Activated CD4-positive, CD25-positive, alpha-beta regulatory T cell (primary cell): ENCODE measurements at regions not wholly inside any gene's neighbourhood (a gene's known extent, or its start where the extent isn't known, plus 50 kb on each side); places are given as distances from the start of the nearest gene placed in this dataset.
"Not testable (repeated sequence)": the region's sequence is repeated elsewhere in the genome, so short reads cannot be mapped to it uniquely, and the experiment has no call there.

ENCODE experiments used
- DNase-seq, 4 experiments: peaks; one replicate each; lab custom pipeline; 2025; lab: John Stamatoyannopoulos, UW

- not testable (repeated sequence) for DNase-seq
Observed at GRCh38 chr12:126291987-126292386, 1226.8 kb downstream of the AACS start.

DNA sequence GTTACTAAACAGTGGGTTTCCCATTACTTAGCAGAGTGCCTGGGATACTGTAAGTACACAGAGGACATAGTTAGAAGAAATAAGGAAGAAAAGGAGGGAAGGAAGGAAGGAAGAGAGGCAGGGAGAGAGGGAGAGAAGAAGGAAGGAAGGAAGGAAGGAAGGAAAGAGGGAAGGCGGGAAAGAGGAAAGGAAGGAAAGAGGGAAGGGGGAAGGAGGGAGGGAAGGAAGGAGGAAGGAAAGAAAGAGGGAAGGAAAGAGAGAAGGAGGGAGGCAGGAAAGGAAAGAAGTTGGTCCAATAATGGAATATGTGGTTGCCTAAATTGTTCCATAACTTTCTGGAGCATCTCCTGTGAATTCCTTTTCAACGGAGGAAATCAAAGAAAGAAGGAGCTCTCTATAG lies 1230.4 kb downstream of the AACS start:
- DNase-seq: no peak

- no peak for DNase-seq
Observed at GRCh38 chr12:126309278-126309677, 1244.0 kb downstream of the AACS start.

- no peak for DNase-seq
Observed at GRCh38 chr12:126312457-126312856, 1247.2 kb downstream of the AACS start.

GRCh38 chr12:126316411-126316810 lies 1251.2 kb downstream of the AACS start:
- DNase-seq: no peak

- DNase-seq: no peak
Observed at GRCh38 chr12:126337556-126338441, 1272.6 kb downstream of the AACS start.

GRCh38 chr12:126342866-126343265 lies 1277.6 kb downstream of the AACS start:
- DNase-seq: no peak

DNA sequence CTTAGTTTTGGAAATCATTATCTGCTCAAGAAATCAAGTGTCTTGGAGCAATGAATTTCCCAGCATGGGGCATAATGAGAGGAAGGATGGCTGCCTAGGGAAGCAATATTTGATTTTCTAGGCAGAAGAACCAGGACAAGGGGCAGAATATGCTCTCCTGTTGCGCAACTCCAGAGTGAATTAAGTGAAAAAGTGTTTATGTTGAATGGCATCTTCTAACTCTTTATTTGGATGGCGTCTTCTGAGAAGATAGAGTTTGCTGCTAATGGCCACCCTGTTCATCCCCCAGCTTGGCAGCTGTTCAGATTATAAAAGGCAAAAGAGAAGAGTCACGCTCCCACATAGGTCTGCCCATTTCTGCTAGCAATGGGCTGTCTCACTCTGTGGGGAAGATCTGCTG lies 1278.1 kb downstream of the AACS start:
- DNase-seq: no peak

DNA sequence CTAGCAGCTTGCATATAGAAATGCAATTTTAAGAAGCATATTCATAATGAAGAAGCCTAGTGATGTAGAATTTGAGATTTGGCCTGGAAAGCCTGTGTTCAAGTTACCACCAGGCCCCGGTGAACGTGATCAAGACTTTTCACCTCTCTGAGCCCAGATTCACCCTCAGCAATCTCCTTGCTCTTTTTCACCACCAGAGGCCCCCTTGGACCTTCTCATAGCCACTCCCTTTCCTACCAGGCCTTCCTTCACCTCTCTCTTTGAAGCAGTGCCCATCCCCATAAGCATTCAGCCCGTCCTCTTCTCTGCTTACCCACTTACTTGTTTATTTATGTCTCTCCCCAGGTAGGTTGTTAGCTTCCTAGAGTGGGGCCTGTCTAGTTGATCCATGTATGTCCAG lies 1280.9 kb downstream of the AACS start:
- DNase-seq: no peak

DNA sequence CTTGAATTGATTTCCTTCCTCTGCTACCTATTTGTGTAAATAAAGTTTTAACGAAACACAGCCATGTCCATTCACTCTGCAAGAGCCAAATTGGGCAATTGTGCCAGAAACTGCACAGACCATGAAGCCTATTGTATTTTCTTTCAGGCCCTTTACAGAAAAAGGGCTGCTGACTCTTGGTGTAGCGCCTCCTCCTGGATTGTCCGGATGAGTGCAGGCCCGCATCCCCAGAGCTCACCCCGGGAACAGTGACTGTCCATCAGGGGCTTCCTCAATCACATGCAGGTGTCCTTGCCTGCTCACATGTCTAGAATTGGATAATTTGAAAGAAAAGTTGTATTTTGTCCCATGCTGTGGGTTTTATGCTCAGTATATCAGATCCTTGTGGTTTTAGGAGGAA lies 1282.2 kb downstream of the AACS start:
- DNase-seq: no peak

GRCh38 chr12:126349383-126349782 lies 1284.1 kb downstream of the AACS start:
- no peak for DNase-seq

- no peak for DNase-seq
Observed at GRCh38 chr12:126353604-126354003, 1288.4 kb downstream of the AACS start.

GRCh38 chr12:126354633-126355032 lies 1289.4 kb downstream of the AACS start:
- no peak for DNase-seq

GRCh38 chr12:126355346-126355745 lies 1290.1 kb downstream of the AACS start:
- DNase-seq: no peak

DNA sequence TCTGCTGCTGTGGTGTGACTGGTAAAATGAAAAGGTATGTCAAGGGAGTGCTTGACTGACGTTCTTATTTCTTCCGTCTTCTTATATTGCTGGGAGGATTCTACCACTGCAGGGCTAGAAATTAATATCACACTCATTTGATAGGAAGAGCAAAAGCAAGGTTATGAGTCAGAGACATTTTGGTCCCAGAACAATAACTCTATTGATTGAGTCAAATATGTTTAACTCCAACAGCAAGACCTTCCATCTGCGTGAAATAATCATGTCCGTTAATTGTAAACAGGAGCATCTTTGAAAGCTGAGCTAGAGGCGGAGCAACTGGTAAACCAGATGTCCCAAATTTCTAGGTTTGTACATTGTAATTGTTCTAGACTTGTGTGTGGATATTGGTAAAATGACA lies 1293.6 kb downstream of the AACS start:
- no peak for DNase-seq

DNA sequence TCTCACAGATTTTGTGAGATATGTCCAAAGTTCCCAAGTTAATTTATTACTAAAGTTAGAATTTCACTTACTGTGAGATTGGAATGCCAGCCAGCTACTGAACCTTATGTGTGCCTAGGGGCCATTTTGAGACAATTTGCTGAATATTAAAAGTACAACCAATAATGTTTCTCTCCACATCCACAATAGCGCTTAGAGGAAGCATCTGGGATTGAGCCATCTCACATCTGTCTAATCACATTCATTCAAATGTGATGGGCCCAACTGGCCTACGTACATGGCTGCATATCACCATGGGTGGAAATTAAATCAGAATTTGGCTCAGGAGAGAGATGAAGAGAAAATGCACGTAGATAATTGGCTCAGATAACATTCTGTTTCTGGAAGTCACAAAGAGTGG lies 1294.0 kb downstream of the AACS start:
- DNase-seq: no peak

- no peak for DNase-seq
Observed at GRCh38 chr12:126361804-126362203, 1296.6 kb downstream of the AACS start.

DNA sequence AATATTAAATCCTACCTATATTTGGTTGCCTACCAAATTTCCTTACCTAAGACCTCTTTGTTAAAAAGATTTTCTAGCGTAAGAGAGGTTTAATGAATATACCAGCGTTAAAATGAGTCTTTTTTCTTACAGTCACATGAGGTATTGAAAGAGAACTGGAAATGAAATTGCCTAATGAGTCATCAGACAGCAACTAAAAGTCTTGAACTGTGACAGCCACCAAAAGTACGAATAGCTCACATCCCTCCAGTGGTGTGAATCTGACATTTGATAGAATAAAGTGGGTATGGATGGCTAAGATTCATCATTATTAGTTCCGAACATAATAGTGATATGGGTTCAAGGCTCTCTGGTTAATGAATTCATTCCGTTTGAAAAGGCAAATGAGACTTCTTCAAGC lies 1297.3 kb downstream of the AACS start:
- DNase-seq: no peak

GRCh38 chr12:126362964-126363363 lies 1297.7 kb downstream of the AACS start:
- no peak for DNase-seq

DNA sequence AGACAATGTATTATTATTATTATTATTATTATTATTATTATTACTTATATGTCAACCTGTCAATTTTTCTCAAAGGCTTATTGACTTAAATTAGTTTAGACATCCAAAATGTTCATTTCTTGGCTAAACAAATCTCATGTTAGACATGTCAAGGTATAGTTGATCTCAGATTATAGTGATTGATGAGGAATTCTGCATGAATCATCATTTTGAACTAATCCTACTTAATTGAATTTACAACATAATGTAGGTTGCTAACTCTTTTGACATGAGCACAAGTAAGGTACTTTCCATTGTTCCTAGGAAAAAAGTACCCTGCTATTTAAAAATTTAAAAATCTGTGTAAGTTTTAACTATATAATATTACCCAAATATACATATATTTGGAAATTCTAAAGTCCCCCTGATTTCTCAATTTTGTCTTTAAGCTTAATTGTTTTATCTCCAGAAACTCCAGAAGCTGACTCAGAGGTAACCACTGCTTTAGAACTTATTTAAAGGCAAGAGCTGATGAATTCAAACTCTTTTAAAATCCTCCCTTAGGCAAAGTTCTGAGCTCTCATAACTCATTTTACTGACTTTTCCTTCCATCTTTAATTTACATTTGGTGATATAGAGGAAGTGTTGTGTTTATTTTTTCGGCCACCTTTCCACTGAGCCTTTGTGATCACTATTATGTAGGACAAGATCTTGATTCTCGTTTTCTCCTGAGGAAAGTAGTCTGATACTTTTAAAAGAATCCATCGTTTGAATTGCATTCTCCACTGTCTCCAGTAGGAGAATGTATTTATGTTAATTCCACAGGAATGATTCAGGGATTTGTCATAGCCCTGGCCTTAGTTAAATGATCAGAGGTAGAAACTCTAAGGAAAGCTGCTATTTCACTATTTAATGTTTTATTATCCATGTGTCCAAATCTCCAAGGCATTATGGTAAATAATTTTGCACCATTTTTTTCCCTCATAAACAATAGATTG lies 1304.5 kb downstream of the AACS start:
- DNase-seq: no peak

- DNase-seq: no peak
Observed at GRCh38 chr12:126383506-126383905, 1318.3 kb downstream of the AACS start.

DNA sequence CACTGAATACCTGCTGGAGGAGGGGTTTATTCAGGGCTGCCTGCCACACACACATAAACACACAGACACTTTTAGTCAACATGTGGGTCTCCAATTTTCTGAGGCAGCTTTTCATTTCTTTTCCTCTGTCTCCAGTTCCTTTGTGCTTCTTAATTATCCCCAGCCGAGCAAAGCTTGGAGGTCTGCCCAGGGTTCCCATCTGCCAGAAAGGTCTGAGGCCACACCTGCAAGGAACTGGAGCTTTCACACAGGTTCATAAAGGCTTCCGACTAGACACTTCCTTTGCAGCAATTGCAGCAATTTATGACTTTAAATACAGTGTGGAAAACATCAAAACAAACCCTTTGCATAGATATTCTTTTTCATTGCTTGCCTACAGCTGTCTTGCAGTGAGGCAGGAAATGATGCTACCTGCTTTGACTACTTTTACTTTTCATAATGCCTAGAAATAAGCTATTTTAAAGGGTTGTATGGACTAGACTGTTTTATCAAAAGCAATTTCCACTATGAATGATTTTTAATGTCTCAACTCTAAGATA lies 1318.9 kb downstream of the AACS start:
- DNase-seq: no peak

GRCh38 chr12:126385785-126386184 lies 1320.5 kb downstream of the AACS start:
- no peak for DNase-seq
